B cell (primary cell): ENCODE measurements at regions not wholly inside any gene's neighbourhood (a gene's known extent, or its start where the extent isn't known, plus 50 kb on each side); places are given as distances from the start of the nearest gene placed in this dataset.

Source experiments
- CTCF ChIP-seq: fragments of 200-600 bp; IDR thresholded peaks from one replicate; pipeline ENCODE4 v1.8.0; 2022; ENCODE audit warnings: antibody characterized with exemption, mild to moderate bottlenecking
- EZH2 ChIP-seq: IDR thresholded peaks from 2 replicates; pipeline ENCODE4 v1.6.1; 2012; ENCODE audit warnings: borderline replicate concordance, low read depth, mild to moderate bottlenecking, moderate library complexity, low read length; ENCODE audit not compliant: insufficient read depth, poor library complexity, severe bottlenecking

GRCh38 chr4:134888156-134888555, 686.6 kb upstream of the PABPC4L start:
- TF ChIP-seq CTCF (no peak), EZH2 (no peak)
